Omental fat pad (tissue), 3 donors: ENCODE measurements at regions not wholly inside any gene's neighbourhood (a gene's known extent, or its start where the extent isn't known, plus 50 kb on each side); places are given as distances from the start of the nearest gene placed in this dataset.

Source experiments
- ATAC-seq: fragments of 150-250 bp; one replicate; pipeline ENCODE4 v1.9.1; 2016; ENCODE audit warnings: mild to moderate bottlenecking, moderate library complexity; ENCODE audit not compliant: low FRiP score
- DNase-seq: peaks from one replicate; pipeline ENCODE4 v3.0.0-alpha.2; 2019; ENCODE audit warnings: low spot score
- CTCF ChIP-seq, 3 donors: fragments of 450-650 bp; IDR thresholded peaks; one replicate each; pipeline ENCODE4 v1.5.1; 2016 to 2017; ENCODE audit warnings: antibody characterized with exemption in 3 of 3, mild to moderate bottlenecking in 3 of 3, moderate library complexity in 2 of 3

DNA sequence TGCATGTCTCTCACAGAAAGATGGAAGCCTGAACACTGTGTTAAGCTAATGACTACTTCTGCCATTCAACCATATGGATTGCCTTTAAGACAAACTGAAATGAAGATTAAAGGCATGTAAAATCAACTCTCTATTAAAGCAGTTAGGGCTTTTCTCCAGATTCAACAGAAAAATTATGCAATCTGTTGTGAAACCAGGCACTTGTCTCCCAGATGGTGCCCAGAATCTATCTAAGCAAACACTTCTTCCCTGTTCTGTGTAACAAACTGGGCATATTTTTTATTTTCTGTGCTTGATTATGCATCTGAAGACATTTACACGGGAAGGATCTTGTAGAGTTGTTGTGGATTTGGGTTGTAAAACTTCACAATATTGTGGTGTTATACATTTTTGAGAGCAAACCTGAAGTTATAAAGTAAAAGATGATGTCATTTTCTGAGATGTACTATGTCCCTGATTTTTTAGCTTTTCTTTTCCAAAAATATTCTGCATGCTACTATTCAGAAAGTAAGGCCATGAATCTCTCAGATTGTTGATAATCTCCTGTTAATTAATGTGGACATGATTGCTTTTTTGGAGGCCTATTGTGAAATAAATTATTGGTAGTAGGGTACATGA, 1550.3 kb downstream of the CDH8 start:
- ATAC-seq (no peak), DNase-seq (no peak)
- TF ChIP-seq CTCF (IDR thresholded peaks at IDR 0.05) = no peak

GRCh38 chr16:60484901-60485300, 1551.3 kb downstream of the CDH8 start:
- DNase-seq = no peak
- no peak for ATAC-seq
- no peak for TF ChIP-seq CTCF (IDR thresholded peaks at IDR 0.05)

- DNase-seq = no peak
- no peak for ATAC-seq
- no peak for TF ChIP-seq CTCF (IDR thresholded peaks at IDR 0.05)
Observed at GRCh38 chr16:60481591-60481990, 1554.6 kb downstream of the CDH8 start.

- no peak for TF ChIP-seq CTCF (IDR thresholded peaks at IDR 0.05)
Observed at GRCh38 chr16:60478810-60479209, 1557.4 kb downstream of the CDH8 start.

DNA sequence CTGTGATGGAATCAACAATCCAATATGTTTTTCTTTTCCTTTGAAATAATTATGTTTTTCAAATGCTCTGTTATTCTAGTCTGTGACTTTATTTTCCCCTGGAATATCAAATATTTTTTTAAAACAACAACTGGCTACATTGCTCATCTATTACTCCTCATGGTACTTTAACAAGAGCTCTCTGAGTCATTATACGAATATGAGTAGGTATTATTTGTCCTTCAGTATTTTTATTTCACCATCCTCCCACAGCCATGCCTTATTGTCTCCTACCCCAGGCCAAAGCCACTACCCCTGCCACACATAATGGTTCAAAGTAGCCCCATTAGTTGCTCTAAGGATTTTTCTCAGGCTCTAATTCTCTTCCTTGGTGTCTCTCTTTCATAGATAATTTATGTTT, 1572.3 kb downstream of the CDH8 start:
- DNase-seq (no peak), ATAC-seq (no peak)
- TF ChIP-seq CTCF (IDR thresholded peaks at IDR 0.05) = no peak

More at GRCh38 chr16:60478810-60479209, 1557.4 kb downstream of the CDH8 start:
- DNase-seq = no peak
- ATAC-seq = no peak

GRCh38 chr16:60459463-60459862, 1576.8 kb downstream of the CDH8 start:
- ATAC-seq = no peak

More at GRCh38 chr16:60459463-60459862, 1576.8 kb downstream of the CDH8 start:
- TF ChIP-seq CTCF (IDR thresholded peaks at IDR 0.05) = no peak
- no peak for DNase-seq
